HL-60 (cell line): ENCODE measurements at regions not wholly inside any gene's neighbourhood (a gene's known extent, or its start where the extent isn't known, plus 50 kb on each side); places are given as distances from the start of the nearest gene placed in this dataset.
"Not testable (repeated sequence)": the region's sequence is repeated elsewhere in the genome, so short reads cannot be mapped to it uniquely, and the experiment has no call there.

Source experiments
- DNase-seq, 2 experiments: peaks; one replicate each; pipeline ENCODE4 v3.0.0-alpha.2; 2010 to 2020; ENCODE audit warnings: low read depth in 1 of 2, low spot score in 1 of 2
- H3K27ac ChIP-seq: fragments of 250-450 bp; sonication (Bioruptor Pico); replicated peaks from 2 replicates; pipeline ENCODE4 v1.5.1; 2020; ENCODE audit warnings: mild to moderate bottlenecking, moderate library complexity
- H3K27me3 ChIP-seq: fragments of 250-450 bp; sonication (Bioruptor Pico); 2 replicates; pipeline ENCODE4 v1.5.1; 2021; ENCODE audit warnings: mild to moderate bottlenecking, moderate library complexity; ENCODE audit not compliant: insufficient read depth, poor library complexity, severe bottlenecking
- H3K4me3 ChIP-seq: replicated peaks from 2 replicates; pipeline ENCODE4 v1.5.1; 2011; ENCODE audit warnings: mild to moderate bottlenecking, control low read depth, low read length; ENCODE audit not compliant: insufficient read depth
- GABPA ChIP-seq: IDR thresholded peaks from 2 replicates; pipeline ENCODE4 v1.6.1; 2012; ENCODE audit warnings: low read depth
- POLR2AphosphoS5 ChIP-seq: IDR thresholded peaks from 2 replicates; pipeline ENCODE4 v1.6.1; 2012; ENCODE audit warnings: low read depth
- SPI1 ChIP-seq: IDR thresholded peaks from 2 replicates; pipeline ENCODE4 v1.6.1; 2012; ENCODE audit warnings: low read depth, mild to moderate bottlenecking, borderline replicate concordance
- TF ChIP-seq, protein P1 (sequence below): IDR thresholded peaks from one replicate; pipeline ENCODE4 v1.5.1; 2011; ENCODE audit warnings: low read length, control low read depth, inconsistent platforms; ENCODE audit not compliant: insufficient read depth
- TF ChIP-seq, protein P2 (sequence below): IDR thresholded peaks from 2 replicates; pipeline ENCODE4 v1.6.1; 2012; ENCODE audit warnings: low read depth; ENCODE audit not compliant: insufficient replicate concordance

DNA sequence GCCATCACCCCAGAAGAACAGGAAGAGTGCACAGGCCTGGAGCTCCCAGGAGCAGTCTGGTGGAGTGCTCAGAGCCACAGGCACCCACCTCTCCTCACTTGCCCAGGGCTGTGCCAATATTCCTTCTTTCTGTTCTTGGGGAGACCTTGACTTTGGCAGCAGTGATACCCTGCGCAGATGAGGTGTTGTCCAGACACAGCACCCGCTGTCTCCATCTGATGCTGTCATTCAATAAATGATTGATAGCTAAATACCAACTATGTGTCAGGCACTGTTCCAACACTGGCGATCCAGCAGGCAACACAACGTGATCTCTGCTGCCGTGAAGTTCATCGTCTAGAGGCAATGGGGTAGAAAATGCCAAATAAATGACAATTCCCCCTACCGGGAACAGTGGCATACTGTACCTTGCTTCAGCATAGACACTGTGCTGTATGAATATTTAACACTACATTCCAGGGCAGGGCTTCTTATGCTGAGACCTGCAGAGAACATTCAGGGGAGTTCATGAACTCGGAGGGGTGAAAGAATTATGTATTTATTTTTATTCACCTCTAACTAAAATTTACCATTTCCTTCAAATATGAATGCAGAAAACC lies 320.5 kb upstream of the NCKAP5 start:
- DNase-seq = no peak
- Histone ChIP-seq H3K27me3 (no peaks in the 10 kb centered on the region), H3K4me3 (no peak overlapping the region), H3K27ac (no peak overlapping the region)
- TF ChIP-seq, protein P1, sequence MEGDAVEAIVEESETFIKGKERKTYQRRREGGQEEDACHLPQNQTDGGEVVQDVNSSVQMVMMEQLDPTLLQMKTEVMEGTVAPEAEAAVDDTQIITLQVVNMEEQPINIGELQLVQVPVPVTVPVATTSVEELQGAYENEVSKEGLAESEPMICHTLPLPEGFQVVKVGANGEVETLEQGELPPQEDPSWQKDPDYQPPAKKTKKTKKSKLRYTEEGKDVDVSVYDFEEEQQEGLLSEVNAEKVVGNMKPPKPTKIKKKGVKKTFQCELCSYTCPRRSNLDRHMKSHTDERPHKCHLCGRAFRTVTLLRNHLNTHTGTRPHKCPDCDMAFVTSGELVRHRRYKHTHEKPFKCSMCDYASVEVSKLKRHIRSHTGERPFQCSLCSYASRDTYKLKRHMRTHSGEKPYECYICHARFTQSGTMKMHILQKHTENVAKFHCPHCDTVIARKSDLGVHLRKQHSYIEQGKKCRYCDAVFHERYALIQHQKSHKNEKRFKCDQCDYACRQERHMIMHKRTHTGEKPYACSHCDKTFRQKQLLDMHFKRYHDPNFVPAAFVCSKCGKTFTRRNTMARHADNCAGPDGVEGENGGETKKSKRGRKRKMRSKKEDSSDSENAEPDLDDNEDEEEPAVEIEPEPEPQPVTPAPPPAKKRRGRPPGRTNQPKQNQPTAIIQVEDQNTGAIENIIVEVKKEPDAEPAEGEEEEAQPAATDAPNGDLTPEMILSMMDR = no peak
- TF ChIP-seq GABPA = no peak
- TF ChIP-seq, protein P2, sequence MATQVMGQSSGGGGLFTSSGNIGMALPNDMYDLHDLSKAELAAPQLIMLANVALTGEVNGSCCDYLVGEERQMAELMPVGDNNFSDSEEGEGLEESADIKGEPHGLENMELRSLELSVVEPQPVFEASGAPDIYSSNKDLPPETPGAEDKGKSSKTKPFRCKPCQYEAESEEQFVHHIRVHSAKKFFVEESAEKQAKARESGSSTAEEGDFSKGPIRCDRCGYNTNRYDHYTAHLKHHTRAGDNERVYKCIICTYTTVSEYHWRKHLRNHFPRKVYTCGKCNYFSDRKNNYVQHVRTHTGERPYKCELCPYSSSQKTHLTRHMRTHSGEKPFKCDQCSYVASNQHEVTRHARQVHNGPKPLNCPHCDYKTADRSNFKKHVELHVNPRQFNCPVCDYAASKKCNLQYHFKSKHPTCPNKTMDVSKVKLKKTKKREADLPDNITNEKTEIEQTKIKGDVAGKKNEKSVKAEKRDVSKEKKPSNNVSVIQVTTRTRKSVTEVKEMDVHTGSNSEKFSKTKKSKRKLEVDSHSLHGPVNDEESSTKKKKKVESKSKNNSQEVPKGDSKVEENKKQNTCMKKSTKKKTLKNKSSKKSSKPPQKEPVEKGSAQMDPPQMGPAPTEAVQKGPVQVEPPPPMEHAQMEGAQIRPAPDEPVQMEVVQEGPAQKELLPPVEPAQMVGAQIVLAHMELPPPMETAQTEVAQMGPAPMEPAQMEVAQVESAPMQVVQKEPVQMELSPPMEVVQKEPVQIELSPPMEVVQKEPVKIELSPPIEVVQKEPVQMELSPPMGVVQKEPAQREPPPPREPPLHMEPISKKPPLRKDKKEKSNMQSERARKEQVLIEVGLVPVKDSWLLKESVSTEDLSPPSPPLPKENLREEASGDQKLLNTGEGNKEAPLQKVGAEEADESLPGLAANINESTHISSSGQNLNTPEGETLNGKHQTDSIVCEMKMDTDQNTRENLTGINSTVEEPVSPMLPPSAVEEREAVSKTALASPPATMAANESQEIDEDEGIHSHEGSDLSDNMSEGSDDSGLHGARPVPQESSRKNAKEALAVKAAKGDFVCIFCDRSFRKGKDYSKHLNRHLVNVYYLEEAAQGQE = no peak
- no peak for TF ChIP-seq POLR2AphosphoS5
- no peak for TF ChIP-seq SPI1

DNA sequence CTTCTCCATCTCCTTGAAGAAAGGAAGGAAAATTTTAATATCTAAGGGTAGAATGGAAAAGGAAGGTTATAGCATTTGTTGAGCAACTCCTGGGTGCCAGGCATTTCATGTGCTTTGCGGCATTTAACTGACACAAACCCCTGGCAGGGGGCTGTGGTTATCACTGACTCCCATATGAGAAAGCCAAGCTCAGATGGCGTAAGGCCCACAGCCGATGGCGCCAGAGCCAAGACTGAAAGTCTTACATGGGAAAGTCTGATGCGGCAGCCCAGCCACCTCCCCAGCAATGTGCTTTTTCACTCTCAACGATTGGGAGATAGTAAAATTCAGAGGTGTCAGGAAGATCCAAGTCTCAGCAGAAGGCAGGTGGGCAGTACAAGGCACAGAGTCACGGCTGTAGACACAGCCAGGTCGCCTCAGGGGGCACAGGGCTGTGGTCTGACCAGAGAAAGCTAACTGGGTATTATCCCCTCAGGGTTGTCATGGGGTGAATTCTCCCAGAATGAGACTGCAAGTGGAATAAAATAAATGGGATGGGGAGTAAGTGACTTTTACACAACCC lies 324.2 kb upstream of the NCKAP5 start:
- no peak for DNase-seq
- Histone ChIP-seq H3K4me3 (no peak overlapping the region), H3K27me3 (no peaks in the 10 kb centered on the region), H3K27ac (no peak overlapping the region)
- TF ChIP-seq GABPA (no peak), SPI1 (no peak), POLR2AphosphoS5 (no peak)
- TF ChIP-seq, protein P1 = no peak

DNA sequence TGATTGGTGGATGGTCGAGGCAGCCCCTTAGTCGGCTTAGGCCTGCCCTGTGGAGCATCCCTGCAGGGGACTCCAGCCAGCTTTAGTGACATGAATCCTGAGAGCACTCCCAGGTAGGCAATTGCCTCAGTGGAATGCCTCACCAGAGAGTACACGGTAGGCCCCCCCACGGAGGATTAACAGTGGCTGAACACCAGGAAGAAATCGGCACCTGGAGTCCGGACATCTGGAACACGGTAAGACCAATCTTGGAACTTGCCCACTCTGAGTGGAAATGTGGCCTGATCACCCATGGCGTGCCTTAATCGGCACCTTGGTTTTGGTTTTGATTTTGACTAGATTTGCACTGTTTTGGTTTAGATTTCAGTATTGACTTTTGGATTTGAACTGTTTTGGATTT lies 326.2 kb upstream of the NCKAP5 start:
- Histone ChIP-seq H3K27me3 (no peaks in the 10 kb centered on the region), H3K27ac (no peak overlapping the region), H3K4me3 (no peak overlapping the region)
- no peak for DNase-seq
- TF ChIP-seq, protein P1 = no peak
- TF ChIP-seq SPI1 (no peak), GABPA (no peak), POLR2AphosphoS5 (no peak)
- TF ChIP-seq, protein P2 = no peak

DNA sequence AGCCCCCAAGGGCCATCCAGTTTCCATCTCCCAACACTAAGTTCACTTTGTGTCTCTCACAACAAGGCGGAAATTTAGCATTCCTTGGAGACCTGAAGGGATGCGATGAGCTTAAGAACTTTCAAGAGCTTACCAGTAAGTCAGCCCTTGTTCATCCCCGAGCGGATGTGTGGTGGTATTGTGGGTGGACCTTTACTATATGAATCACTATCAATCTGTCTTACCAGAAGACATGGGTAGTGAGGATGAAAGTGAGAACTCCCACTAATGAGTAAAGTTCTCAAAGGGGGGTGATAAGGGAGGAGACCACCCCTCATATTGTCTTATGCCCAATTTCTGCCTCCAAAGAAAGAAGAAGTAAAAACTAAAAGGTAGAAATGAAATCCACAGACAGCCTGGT lies 329.6 kb upstream of the NCKAP5 start:
- H3K27me3 ChIP-seq, H3K27ac ChIP-seq, DNase-seq, H3K4me3 ChIP-seq: not testable (repeated sequence)
